ENCODE measurements at regions not wholly inside any gene's neighbourhood (a gene's known extent, or its start where the extent isn't known, plus 50 kb on each side); places are given as distances from the start of the nearest gene placed in this dataset.
"Not testable (repeated sequence)": the region's sequence is repeated elsewhere in the genome, so short reads cannot be mapped to it uniquely, and the experiment has no call there.

GRCh38 chr3:164360078-164360578, 718.2 kb downstream of the SI start:
- no peak for TF ChIP-seq CTCF (conservative IDR thresholded peaks at IDR 0.05; ENCODE audit: control insufficient read depth, insufficient read depth, low read depth, low read length)
- no peak for DNase-seq (ENCODE audit: low read depth)
- H3K4me3 ChIP-seq (ENCODE audit: control insufficient read depth, low read depth, low read length), result no peak overlapping the region

DNA sequence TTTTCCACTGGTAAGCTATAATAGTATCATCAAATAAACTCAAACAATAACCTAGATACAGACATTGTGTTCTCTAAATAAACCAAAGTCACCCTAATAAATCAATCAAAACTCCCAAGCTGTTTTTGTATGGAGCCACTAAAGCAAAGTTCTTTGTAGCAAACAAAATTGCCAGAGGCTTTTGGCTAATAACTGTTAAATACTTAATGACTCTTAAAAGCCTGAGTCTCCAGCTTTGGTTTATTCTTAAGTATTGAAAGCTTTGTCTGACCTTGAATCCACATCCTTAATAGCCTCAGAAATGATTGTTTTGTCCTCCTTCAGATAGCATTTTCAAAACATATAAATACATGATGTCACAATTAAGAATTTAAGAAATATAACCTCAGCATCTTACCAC, 725.3 kb downstream of the SI start:
- TF ChIP-seq CTCF (conservative IDR thresholded peaks at IDR 0.05; ENCODE audit: control insufficient read depth, insufficient read depth, low read depth, low read length), result no peak
- no peak for DNase-seq (ENCODE audit: low read depth)
- H3K4me3 ChIP-seq (ENCODE audit: control insufficient read depth, low read depth, low read length), result no peak overlapping the region

DNA sequence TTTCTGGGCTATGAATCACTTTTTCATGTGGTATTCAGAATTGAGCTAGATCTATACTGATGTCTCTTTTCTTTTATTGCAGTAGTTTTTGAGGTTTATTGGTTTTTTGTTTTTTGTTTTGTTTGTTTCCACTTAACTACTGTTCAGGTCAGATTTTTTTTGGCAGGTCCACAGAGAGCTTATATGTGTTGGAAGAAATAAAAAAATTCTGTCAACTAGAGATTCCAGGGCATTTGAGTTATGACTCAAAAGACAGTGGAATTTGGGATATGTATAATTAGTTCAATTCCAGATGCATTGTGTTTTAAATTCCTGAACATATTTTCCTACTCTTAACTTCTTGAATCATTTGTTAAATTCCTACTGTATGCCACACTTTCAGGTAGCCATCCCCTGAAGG, 727.2 kb downstream of the SI start:
- DNase-seq (ENCODE audit: low read depth), result no peak
- TF ChIP-seq CTCF (conservative IDR thresholded peaks at IDR 0.05; ENCODE audit: control insufficient read depth, insufficient read depth, low read depth, low read length), result no peak

GRCh38 chr3:164342206-164342605, 736.1 kb downstream of the SI start:
- not testable (repeated sequence) for DNase-seq (ENCODE audit: low read depth)

More for the DNA sequence above, 727.2 kb downstream of the SI start:
- H3K4me3 ChIP-seq (ENCODE audit: control insufficient read depth, low read depth, low read length), result no peak overlapping the region

GRCh38 chr3:164341086-164341485, 737.2 kb downstream of the SI start:
- H3K4me3 ChIP-seq (ENCODE audit: control insufficient read depth, low read depth, low read length), result no peak overlapping the region
- TF ChIP-seq CTCF (conservative IDR thresholded peaks at IDR 0.05; ENCODE audit: control insufficient read depth, insufficient read depth, low read depth, low read length), result no peak
- no peak for DNase-seq (ENCODE audit: low read depth)

More at GRCh38 chr3:164342206-164342605, 736.1 kb downstream of the SI start:
- H3K4me3 ChIP-seq (ENCODE audit: control insufficient read depth, low read depth, low read length), result not testable (repeated sequence)

DNA sequence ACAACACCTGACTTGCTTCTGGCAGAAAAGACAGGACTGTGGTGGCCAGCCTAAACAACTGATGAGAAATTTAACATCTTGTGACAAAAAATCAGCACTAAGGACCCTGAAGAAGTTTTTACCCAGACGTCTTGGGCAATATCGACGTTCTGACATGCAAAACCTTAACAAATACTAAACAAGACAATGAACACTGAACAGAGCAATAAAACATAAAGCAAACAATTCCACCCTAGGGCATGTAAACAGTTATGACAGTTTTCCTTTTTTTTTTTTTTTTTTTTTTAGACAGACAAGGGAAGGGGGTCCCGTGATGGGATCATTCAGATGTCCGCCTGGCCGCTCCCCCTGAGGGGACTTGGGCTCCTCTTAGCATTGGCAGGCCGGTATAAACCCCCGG, 738.0 kb downstream of the SI start:
- no peak overlapping the region for H3K4me3 ChIP-seq (ENCODE audit: control insufficient read depth, low read depth, low read length)
- no peak for DNase-seq (ENCODE audit: low read depth)
- TF ChIP-seq CTCF (conservative IDR thresholded peaks at IDR 0.05; ENCODE audit: control insufficient read depth, insufficient read depth, low read depth, low read length), result no peak

DNA sequence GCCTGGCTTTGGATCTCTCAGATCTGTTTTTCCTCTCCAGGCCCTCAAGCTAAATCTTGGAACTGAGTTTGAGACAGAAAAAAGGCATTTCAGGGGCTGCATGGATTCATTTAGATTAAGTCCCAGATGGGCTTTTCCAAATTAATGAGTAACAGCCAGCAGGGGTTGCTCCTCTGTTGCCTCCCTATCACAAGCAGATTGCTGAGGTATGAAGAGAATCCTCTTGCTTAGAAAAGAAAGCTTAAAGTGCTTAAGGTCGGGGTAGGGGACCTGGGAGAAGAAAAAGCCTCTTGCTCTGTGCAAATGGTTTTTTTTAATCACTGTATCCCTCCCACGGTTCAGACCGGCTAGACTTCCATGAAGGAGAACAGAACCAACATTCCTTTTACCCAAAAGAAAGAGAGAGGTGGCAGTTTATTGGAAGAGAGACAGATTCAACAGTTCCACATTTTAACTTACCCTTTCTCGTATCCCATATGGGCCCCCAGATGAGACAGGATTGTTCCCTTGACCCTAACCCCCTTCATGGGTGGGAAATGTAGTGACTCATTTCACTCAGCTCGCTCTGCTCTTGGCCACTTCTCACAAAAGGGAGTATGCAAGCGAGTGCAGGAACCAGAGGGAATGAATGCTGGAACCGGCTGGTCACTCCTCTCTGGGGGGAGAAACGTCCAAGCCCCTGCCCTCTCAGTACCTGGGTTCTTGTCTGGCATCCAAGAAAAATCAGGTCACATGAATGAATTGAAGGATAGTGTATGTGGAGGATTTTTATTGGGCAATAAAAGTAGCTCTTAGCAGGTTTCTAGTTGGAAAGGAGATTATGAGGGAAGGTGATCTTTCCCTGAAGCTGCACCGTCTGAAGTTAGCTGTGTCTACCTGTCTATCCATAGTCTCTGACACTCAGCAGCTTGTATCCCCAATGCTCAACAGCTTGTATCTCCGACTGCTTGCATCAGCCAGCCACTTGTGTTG, 745.2 kb downstream of the SI start:
- TF ChIP-seq CTCF (conservative IDR thresholded peaks at IDR 0.05; ENCODE audit: control insufficient read depth, insufficient read depth, low read depth, low read length), result no peak
- DNase-seq (ENCODE audit: low read depth), result no peak
- no peak overlapping the region for H3K4me3 ChIP-seq (ENCODE audit: control insufficient read depth, low read depth, low read length)
